DMS153 treated with DMSO at 0.1 percent for 48 hours (cell line): ENCODE measurements at regions not wholly inside any gene's neighbourhood (a gene's known extent, or its start where the extent isn't known, plus 50 kb on each side); places are given as distances from the start of the nearest gene placed in this dataset.

Source experiments
- DNase-seq: peaks from one replicate; lab custom pipeline; 2025; ENCODE audit not compliant: unreplicated experiment; lab: John Stamatoyannopoulos, UW

- no peak for DNase-seq
Observed at GRCh38 chr4:184942444-184943425, 75.6 kb upstream of the HELT start.

- DNase-seq = no peak
Observed at GRCh38 chr4:184949020-184949419, 69.3 kb upstream of the HELT start.

GRCh38 chr4:184950117-184950830, 68.0 kb upstream of the HELT start:
- no peak for DNase-seq

GRCh38 chr4:184950926-184951325, 67.4 kb upstream of the HELT start:
- DNase-seq = no peak

GRCh38 chr4:184951668-184952160, 66.6 kb upstream of the HELT start:
- DNase-seq = no peak

GRCh38 chr4:184952522-184952921, 65.8 kb upstream of the HELT start:
- no peak for DNase-seq

- DNase-seq = no peak
Observed at GRCh38 chr4:184953421-184953945, 64.8 kb upstream of the HELT start.

GRCh38 chr4:184953971-184954370, 64.3 kb upstream of the HELT start:
- DNase-seq = no peak

- DNase-seq = no peak
Observed at GRCh38 chr4:184954482-184954881, 63.8 kb upstream of the HELT start.

- DNase-seq = no peak
Observed at GRCh38 chr4:184955116-184955515, 63.2 kb upstream of the HELT start.

GRCh38 chr4:184955636-184956035, 62.7 kb upstream of the HELT start:
- DNase-seq = no peak

- DNase-seq = no peak
Observed at GRCh38 chr4:184957446-184958115, 60.7 kb upstream of the HELT start.

GRCh38 chr4:184958127-184958922, 60.0 kb upstream of the HELT start:
- DNase-seq = no peak

- DNase-seq = no peak
Observed at GRCh38 chr4:184958923-184959210, 59.4 kb upstream of the HELT start.

GRCh38 chr4:184959309-184959708, 59.0 kb upstream of the HELT start:
- no peak for DNase-seq

GRCh38 chr4:184959786-184960185, 58.5 kb upstream of the HELT start:
- no peak for DNase-seq

- no peak for DNase-seq
Observed at GRCh38 chr4:184960505-184960971, 57.8 kb upstream of the HELT start.

GRCh38 chr4:184961660-184962059, 56.6 kb upstream of the HELT start:
- DNase-seq = peak; percentile 66

GRCh38 chr4:184962125-184962638, 56.1 kb upstream of the HELT start:
- no peak for DNase-seq
